ENCODE measurements at regions not wholly inside any gene's neighbourhood (a gene's known extent, or its start where the extent isn't known, plus 50 kb on each side); places are given as distances from the start of the nearest gene placed in this dataset.

DNA sequence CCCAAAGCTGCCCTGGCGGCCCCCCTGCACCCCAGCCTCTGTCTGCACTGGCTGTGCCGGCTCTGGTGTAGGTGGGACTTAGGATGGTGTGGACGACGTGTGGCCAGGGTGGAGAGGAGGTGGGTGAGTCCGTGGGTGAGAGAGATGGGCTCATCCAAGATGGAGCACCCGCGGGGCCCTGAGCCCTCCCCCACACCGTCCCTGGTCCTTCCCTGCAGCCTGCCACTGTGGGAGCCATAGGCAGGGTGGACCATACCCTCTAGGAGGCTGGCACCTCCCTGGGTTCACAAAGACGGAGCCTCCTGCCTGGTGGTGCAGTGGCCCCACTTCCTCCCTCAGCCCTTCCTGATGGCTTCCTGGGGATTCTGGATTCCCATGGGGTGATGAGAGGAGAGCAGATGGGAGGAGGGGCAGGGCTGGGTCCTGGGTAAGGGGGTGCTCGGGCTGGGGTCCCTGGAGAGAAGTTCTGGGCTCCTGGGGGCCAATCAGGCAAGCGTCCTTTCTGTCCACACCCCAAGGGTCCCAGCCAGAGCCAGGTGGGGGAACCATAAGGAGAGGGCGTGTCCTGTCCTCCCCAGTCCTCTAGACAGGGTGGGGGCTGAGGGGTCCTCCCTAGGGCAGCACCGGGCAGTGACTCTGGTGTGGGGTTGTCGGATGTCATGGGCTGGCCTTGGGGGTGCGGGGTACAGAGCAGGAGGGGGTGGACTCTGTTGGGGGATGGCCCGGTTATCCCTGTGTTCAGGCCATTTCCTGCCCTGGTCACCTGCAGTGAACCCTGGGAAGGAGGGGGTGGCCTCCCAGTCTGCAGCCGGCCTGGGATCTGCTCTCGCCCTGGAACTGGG lies 384.8 kb downstream of the TMEM121 start (continued):
- TF ChIP-seq, protein P1, sequence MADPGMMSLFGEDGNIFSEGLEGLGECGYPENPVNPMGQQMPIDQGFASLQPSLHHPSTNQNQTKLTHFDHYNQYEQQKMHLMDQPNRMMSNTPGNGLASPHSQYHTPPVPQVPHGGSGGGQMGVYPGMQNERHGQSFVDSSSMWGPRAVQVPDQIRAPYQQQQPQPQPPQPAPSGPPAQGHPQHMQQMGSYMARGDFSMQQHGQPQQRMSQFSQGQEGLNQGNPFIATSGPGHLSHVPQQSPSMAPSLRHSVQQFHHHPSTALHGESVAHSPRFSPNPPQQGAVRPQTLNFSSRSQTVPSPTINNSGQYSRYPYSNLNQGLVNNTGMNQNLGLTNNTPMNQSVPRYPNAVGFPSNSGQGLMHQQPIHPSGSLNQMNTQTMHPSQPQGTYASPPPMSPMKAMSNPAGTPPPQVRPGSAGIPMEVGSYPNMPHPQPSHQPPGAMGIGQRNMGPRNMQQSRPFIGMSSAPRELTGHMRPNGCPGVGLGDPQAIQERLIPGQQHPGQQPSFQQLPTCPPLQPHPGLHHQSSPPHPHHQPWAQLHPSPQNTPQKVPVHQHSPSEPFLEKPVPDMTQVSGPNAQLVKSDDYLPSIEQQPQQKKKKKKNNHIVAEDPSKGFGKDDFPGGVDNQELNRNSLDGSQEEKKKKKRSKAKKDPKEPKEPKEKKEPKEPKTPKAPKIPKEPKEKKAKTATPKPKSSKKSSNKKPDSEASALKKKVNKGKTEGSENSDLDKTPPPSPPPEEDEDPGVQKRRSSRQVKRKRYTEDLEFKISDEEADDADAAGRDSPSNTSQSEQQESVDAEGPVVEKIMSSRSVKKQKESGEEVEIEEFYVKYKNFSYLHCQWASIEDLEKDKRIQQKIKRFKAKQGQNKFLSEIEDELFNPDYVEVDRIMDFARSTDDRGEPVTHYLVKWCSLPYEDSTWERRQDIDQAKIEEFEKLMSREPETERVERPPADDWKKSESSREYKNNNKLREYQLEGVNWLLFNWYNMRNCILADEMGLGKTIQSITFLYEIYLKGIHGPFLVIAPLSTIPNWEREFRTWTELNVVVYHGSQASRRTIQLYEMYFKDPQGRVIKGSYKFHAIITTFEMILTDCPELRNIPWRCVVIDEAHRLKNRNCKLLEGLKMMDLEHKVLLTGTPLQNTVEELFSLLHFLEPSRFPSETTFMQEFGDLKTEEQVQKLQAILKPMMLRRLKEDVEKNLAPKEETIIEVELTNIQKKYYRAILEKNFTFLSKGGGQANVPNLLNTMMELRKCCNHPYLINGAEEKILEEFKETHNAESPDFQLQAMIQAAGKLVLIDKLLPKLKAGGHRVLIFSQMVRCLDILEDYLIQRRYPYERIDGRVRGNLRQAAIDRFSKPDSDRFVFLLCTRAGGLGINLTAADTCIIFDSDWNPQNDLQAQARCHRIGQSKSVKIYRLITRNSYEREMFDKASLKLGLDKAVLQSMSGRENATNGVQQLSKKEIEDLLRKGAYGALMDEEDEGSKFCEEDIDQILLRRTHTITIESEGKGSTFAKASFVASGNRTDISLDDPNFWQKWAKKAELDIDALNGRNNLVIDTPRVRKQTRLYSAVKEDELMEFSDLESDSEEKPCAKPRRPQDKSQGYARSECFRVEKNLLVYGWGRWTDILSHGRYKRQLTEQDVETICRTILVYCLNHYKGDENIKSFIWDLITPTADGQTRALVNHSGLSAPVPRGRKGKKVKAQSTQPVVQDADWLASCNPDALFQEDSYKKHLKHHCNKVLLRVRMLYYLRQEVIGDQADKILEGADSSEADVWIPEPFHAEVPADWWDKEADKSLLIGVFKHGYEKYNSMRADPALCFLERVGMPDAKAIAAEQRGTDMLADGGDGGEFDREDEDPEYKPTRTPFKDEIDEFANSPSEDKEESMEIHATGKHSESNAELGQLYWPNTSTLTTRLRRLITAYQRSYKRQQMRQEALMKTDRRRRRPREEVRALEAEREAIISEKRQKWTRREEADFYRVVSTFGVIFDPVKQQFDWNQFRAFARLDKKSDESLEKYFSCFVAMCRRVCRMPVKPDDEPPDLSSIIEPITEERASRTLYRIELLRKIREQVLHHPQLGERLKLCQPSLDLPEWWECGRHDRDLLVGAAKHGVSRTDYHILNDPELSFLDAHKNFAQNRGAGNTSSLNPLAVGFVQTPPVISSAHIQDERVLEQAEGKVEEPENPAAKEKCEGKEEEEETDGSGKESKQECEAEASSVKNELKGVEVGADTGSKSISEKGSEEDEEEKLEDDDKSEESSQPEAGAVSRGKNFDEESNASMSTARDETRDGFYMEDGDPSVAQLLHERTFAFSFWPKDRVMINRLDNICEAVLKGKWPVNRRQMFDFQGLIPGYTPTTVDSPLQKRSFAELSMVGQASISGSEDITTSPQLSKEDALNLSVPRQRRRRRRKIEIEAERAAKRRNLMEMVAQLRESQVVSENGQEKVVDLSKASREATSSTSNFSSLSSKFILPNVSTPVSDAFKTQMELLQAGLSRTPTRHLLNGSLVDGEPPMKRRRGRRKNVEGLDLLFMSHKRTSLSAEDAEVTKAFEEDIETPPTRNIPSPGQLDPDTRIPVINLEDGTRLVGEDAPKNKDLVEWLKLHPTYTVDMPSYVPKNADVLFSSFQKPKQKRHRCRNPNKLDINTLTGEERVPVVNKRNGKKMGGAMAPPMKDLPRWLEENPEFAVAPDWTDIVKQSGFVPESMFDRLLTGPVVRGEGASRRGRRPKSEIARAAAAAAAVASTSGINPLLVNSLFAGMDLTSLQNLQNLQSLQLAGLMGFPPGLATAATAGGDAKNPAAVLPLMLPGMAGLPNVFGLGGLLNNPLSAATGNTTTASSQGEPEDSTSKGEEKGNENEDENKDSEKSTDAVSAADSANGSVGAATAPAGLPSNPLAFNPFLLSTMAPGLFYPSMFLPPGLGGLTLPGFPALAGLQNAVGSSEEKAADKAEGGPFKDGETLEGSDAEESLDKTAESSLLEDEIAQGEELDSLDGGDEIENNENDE (IDR thresholded peaks at IDR 0.05; ENCODE audit: insufficient replicate concordance, low read length): no peak
- TF ChIP-seq SP2 (IDR thresholded peaks at IDR 0.05; ENCODE audit: low read length) (no peak), RBBP5 (IDR thresholded peaks at IDR 0.05; ENCODE audit: borderline replicate concordance, low read depth, low read length) (no peak), ZNF274 (IDR thresholded peaks at IDR 0.05; ENCODE audit: borderline replicate concordance, extremely low read depth, low read length) (no peak), TAF7 (optimal IDR thresholded peaks at IDR 0.05; ENCODE audit: borderline replicate concordance, low read depth, low read length) (no peak), CBX5 (IDR thresholded peaks at IDR 0.05; ENCODE audit: low read depth, low read length) (no peak), SAP30 (IDR thresholded peaks at IDR 0.05; ENCODE audit: insufficient read depth, insufficient replicate concordance, low read length) (no peak), SRF (IDR thresholded peaks at IDR 0.05; ENCODE audit: low read depth, low read length) (no peak), TBP (IDR thresholded peaks at IDR 0.05; ENCODE audit: low read depth, low read length) (no peak)
- TF ChIP-seq, protein P2, sequence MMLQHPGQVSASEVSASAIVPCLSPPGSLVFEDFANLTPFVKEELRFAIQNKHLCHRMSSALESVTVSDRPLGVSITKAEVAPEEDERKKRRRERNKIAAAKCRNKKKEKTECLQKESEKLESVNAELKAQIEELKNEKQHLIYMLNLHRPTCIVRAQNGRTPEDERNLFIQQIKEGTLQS (IDR thresholded peaks at IDR 0.05; ENCODE audit: insufficient read depth, low read depth, low read length): no peak

All from H1 (cell line).